ENCODE measurements at regions not wholly inside any gene's neighbourhood (a gene's known extent, or its start where the extent isn't known, plus 50 kb on each side); places are given as distances from the start of the nearest gene placed in this dataset.

- TF ChIP-seq BRCA1 (CRISPR knock-in tag; IDR thresholded peaks at IDR 0.05) (no peak), ZNF138 (CRISPR knock-in tag; IDR thresholded peaks at IDR 0.05; ENCODE audit: low read depth) (no peak), PRDM15 (CRISPR knock-in tag; IDR thresholded peaks at IDR 0.05) (no peak)
Measured at GRCh38 chr1:101128846-101129245, 103.3 kb upstream of the DPH5 start.

Measured in HepG2 (cell line).